ENCODE measurements at regions not wholly inside any gene's neighbourhood (a gene's known extent, or its start where the extent isn't known, plus 50 kb on each side); places are given as distances from the start of the nearest gene placed in this dataset.
"Not testable (repeated sequence)": the region's sequence is repeated elsewhere in the genome, so short reads cannot be mapped to it uniquely, and the experiment has no call there.

GRCh38 chr6:109875973-109876372, 102.1 kb upstream of the GPR6 start:
- no peak overlapping the region for H3K4me3 Mint-ChIP-seq
- ChIA-PET POLR2A (no interaction called here), CTCF (no interaction called here)
- no peaks in the 10 kb centered on the region for H3K4me1 Mint-ChIP-seq (ENCODE audit: low read depth)
- no peaks in the 10 kb centered on the region for H3K9me3 Mint-ChIP-seq
- no peaks in the 10 kb centered on the region for H3K36me3 Mint-ChIP-seq
- no peak overlapping the region for H3K27ac Mint-ChIP-seq
- intact Hi-C loops (cut with micrococcal nuclease): no loop called here
- peaks cover 9% of the 10 kb centered on the region for H3K27me3 Mint-ChIP-seq
- no peak for DNase-seq

- H3K4me1 Mint-ChIP-seq (ENCODE audit: low read depth): no peaks in the 10 kb centered on the region
- no peaks in the 10 kb centered on the region for H3K9me3 Mint-ChIP-seq
- intact Hi-C loops (cut with micrococcal nuclease): no loop called here
- H3K36me3 Mint-ChIP-seq: no peaks in the 10 kb centered on the region
- POLR2A ChIA-PET: no interaction called here
- DNase-seq: no peak
- no peak overlapping the region for H3K27ac Mint-ChIP-seq
- CTCF ChIA-PET: no interaction called here
- H3K4me3 Mint-ChIP-seq: no peak overlapping the region
- peaks cover 9% of the 10 kb centered on the region for H3K27me3 Mint-ChIP-seq
Observed at GRCh38 chr6:109877028-109878004, 100.8 kb upstream of the GPR6 start.

- intact Hi-C loops (cut with micrococcal nuclease); H3K4me3 Mint-ChIP-seq; H3K27ac Mint-ChIP-seq; H3K27me3 Mint-ChIP-seq; DNase-seq; H3K9me3 Mint-ChIP-seq; H3K36me3 Mint-ChIP-seq; H3K4me1 Mint-ChIP-seq (ENCODE audit: low read depth); POLR2A ChIA-PET; CTCF ChIA-PET: not testable (repeated sequence)
Observed at GRCh38 chr6:109878005-109878690, 100.0 kb upstream of the GPR6 start.

GRCh38 chr6:109879081-109879480, 99.0 kb upstream of the GPR6 start:
- H3K36me3 Mint-ChIP-seq; intact Hi-C loops (cut with micrococcal nuclease); DNase-seq; POLR2A ChIA-PET; H3K4me1 Mint-ChIP-seq (ENCODE audit: low read depth); CTCF ChIA-PET; H3K27me3 Mint-ChIP-seq; H3K9me3 Mint-ChIP-seq; H3K27ac Mint-ChIP-seq; H3K4me3 Mint-ChIP-seq: not testable (repeated sequence)

GRCh38 chr6:109879521-109879920, 98.6 kb upstream of the GPR6 start:
- intact Hi-C loops (cut with micrococcal nuclease): no loop called here
- POLR2A ChIA-PET: no interaction called here
- DNase-seq: no peak
- Mint-ChIP-seq H3K4me1 (ENCODE audit: low read depth) (no peaks in the 10 kb centered on the region), H3K9me3 (no peaks in the 10 kb centered on the region), H3K4me3 (no peak overlapping the region), H3K27me3 (peaks cover 6% of the 10 kb centered on the region), H3K36me3 (no peaks in the 10 kb centered on the region), H3K27ac (no peak overlapping the region)
- CTCF ChIA-PET: no interaction called here

- POLR2A ChIA-PET: not testable (repeated sequence)
Observed at GRCh38 chr6:109881069-109881468, 97.0 kb upstream of the GPR6 start.

GRCh38 chr6:109881953-109882490, 96.1 kb upstream of the GPR6 start:
- H3K4me3 Mint-ChIP-seq; H3K4me1 Mint-ChIP-seq (ENCODE audit: low read depth); DNase-seq; CTCF ChIA-PET; H3K9me3 Mint-ChIP-seq; H3K27ac Mint-ChIP-seq; H3K36me3 Mint-ChIP-seq; intact Hi-C loops (cut with micrococcal nuclease); H3K27me3 Mint-ChIP-seq; POLR2A ChIA-PET: not testable (repeated sequence)

More at GRCh38 chr6:109881069-109881468, 97.0 kb upstream of the GPR6 start:
- H3K4me1 Mint-ChIP-seq (ENCODE audit: low read depth); CTCF ChIA-PET; H3K27ac Mint-ChIP-seq; H3K36me3 Mint-ChIP-seq; intact Hi-C loops (cut with micrococcal nuclease); DNase-seq; H3K27me3 Mint-ChIP-seq; H3K4me3 Mint-ChIP-seq; H3K9me3 Mint-ChIP-seq: not testable (repeated sequence)

- CTCF ChIA-PET: no interaction called here
- POLR2A ChIA-PET: no interaction called here
Observed at GRCh38 chr6:109891924-109892323, 86.2 kb upstream of the GPR6 start.

GRCh38 chr6:109892451-109893435, 85.4 kb upstream of the GPR6 start:
- DNase-seq: no peak
- intact Hi-C loops (cut with micrococcal nuclease): no loop called here
- no peak overlapping the region for H3K27ac Mint-ChIP-seq
- ChIA-PET CTCF (no interaction called here), POLR2A (no interaction called here)
- H3K4me1 Mint-ChIP-seq (ENCODE audit: low read depth): no peaks in the 10 kb centered on the region
- no peaks in the 10 kb centered on the region for H3K27me3 Mint-ChIP-seq
- no peaks in the 10 kb centered on the region for H3K36me3 Mint-ChIP-seq
- H3K4me3 Mint-ChIP-seq: no peak overlapping the region
- no peaks in the 10 kb centered on the region for H3K9me3 Mint-ChIP-seq

More at GRCh38 chr6:109891924-109892323, 86.2 kb upstream of the GPR6 start:
- no peaks in the 10 kb centered on the region for H3K36me3 Mint-ChIP-seq
- H3K4me1 Mint-ChIP-seq (ENCODE audit: low read depth): no peaks in the 10 kb centered on the region
- intact Hi-C loops (cut with micrococcal nuclease): no loop called here
- H3K9me3 Mint-ChIP-seq: no peaks in the 10 kb centered on the region
- H3K4me3 Mint-ChIP-seq: no peak overlapping the region
- no peaks in the 10 kb centered on the region for H3K27me3 Mint-ChIP-seq
- H3K27ac Mint-ChIP-seq: no peak overlapping the region
- no peak for DNase-seq

GRCh38 chr6:109893606-109894005, 84.5 kb upstream of the GPR6 start:
- Mint-ChIP-seq H3K4me1 (ENCODE audit: low read depth) (no peaks in the 10 kb centered on the region), H3K27me3 (no peaks in the 10 kb centered on the region), H3K27ac (no peak overlapping the region), H3K4me3 (no peak overlapping the region), H3K36me3 (no peaks in the 10 kb centered on the region), H3K9me3 (no peaks in the 10 kb centered on the region)
- no peak for DNase-seq
- CTCF ChIA-PET: no interaction called here
- POLR2A ChIA-PET: no interaction called here
- intact Hi-C loops (cut with micrococcal nuclease): no loop called here

- Mint-ChIP-seq H3K4me1 (ENCODE audit: low read depth) (no peaks in the 10 kb centered on the region), H3K27ac (no peak overlapping the region), H3K36me3 (no peaks in the 10 kb centered on the region), H3K27me3 (peaks cover under 1% of the 10 kb centered on the region), H3K9me3 (no peaks in the 10 kb centered on the region), H3K4me3 (no peak overlapping the region)
- ChIA-PET CTCF (interaction anchor here (1.0 kb wide), 1 partner anchor 145 kb away, joined by 3 read pairs; no protein-coding TSS in a partner anchor), POLR2A (no interaction called here)
- no peak for DNase-seq
- intact Hi-C loops (cut with micrococcal nuclease): no loop called here
Observed at GRCh38 chr6:109894181-109894580, 83.9 kb upstream of the GPR6 start.

- no peaks in the 10 kb centered on the region for H3K9me3 Mint-ChIP-seq
- no peak for DNase-seq
- CTCF ChIA-PET: no interaction called here
- H3K36me3 Mint-ChIP-seq: no peaks in the 10 kb centered on the region
- no peak overlapping the region for H3K4me3 Mint-ChIP-seq
- POLR2A ChIA-PET: no interaction called here
- peaks cover 2% of the 10 kb centered on the region for H3K27me3 Mint-ChIP-seq
- intact Hi-C loops (cut with micrococcal nuclease): no loop called here
- no peaks in the 10 kb centered on the region for H3K4me1 Mint-ChIP-seq (ENCODE audit: low read depth)
- H3K27ac Mint-ChIP-seq: no peak overlapping the region
Observed at GRCh38 chr6:109896341-109896740, 81.8 kb upstream of the GPR6 start.

All from activated CD4-positive, alpha-beta memory T cell treated with anti-CD3 and anti-CD28 coated beads for 36 hours (primary cell).